Urothelium cell line (cell line): ENCODE measurements at regions not wholly inside any gene's neighbourhood (a gene's known extent, or its start where the extent isn't known, plus 50 kb on each side); places are given as distances from the start of the nearest gene placed in this dataset.
"Not testable (repeated sequence)": the region's sequence is repeated elsewhere in the genome, so short reads cannot be mapped to it uniquely, and the experiment has no call there.

Experiments used
- DNase-seq: peaks from one replicate; pipeline ENCODE4 v3.0.0; 2011; ENCODE audit warnings: low spot score, mixed read lengths
- FAIRE-seq: peaks from 2 replicates; lab custom pipeline; 2011; peaks lifted over from hg19 to GRCh38; lab: Jason Lieb, UNC

GRCh38 chr7:136138991-136139390, 161.8 kb upstream of the MTPN start:
- DNase-seq (no peak), FAIRE-seq (no peak)

GRCh38 chr7:136136906-136137454, 159.8 kb upstream of the MTPN start:
- no peak for FAIRE-seq
- DNase-seq, result no peak

- DNase-seq (peak; percentile 44), FAIRE-seq (no peak)
Measured at GRCh38 chr7:136134503-136134902, 157.3 kb upstream of the MTPN start.

GRCh38 chr7:136133551-136133950, 156.4 kb upstream of the MTPN start:
- no peak for FAIRE-seq
- DNase-seq, result peak; percentile 37

- FAIRE-seq (no peak), DNase-seq (no peak)
Measured at GRCh38 chr7:136131304-136131630, 154.1 kb upstream of the MTPN start.

GRCh38 chr7:136130511-136131303, 153.5 kb upstream of the MTPN start:
- FAIRE-seq, result no peak
- DNase-seq, result no peak

- FAIRE-seq (no peak), DNase-seq (no peak)
Measured at GRCh38 chr7:136128050-136128449, 150.9 kb upstream of the MTPN start.

- no peak for FAIRE-seq
Measured at GRCh38 chr7:136123352-136123751, 146.2 kb upstream of the MTPN start.

GRCh38 chr7:136122026-136122425, 144.9 kb upstream of the MTPN start:
- no peak for DNase-seq
- no peak for FAIRE-seq

More at GRCh38 chr7:136123352-136123751, 146.2 kb upstream of the MTPN start:
- DNase-seq, result no peak

- DNase-seq (no peak), FAIRE-seq (no peak)
Measured at GRCh38 chr7:136117539-136117938, 140.4 kb upstream of the MTPN start.

- DNase-seq, result no peak
- no peak for FAIRE-seq
Measured at GRCh38 chr7:136116186-136116585, 139.0 kb upstream of the MTPN start.

GRCh38 chr7:136114966-136115762, 138.0 kb upstream of the MTPN start:
- FAIRE-seq, result no peak
- peak; percentile 23 for DNase-seq

GRCh38 chr7:136114467-136114866, 137.3 kb upstream of the MTPN start:
- not testable (repeated sequence) for DNase-seq, FAIRE-seq

- not testable (repeated sequence) for FAIRE-seq, DNase-seq
Measured at GRCh38 chr7:136109037-136109436, 131.9 kb upstream of the MTPN start.

- DNase-seq, result no peak
- no peak for FAIRE-seq
Measured at GRCh38 chr7:136105191-136105590, 128.0 kb upstream of the MTPN start.

- DNase-seq (no peak), FAIRE-seq (no peak)
Measured at GRCh38 chr7:136104269-136104603, 127.1 kb upstream of the MTPN start.

- DNase-seq, result no peak
- no peak for FAIRE-seq
Measured at GRCh38 chr7:136103545-136104268, 126.5 kb upstream of the MTPN start.

GRCh38 chr7:136102881-136103280, 125.7 kb upstream of the MTPN start:
- DNase-seq (no peak), FAIRE-seq (no peak)

- FAIRE-seq, DNase-seq: not testable (repeated sequence)
Measured at GRCh38 chr7:136092714-136093113, 115.6 kb upstream of the MTPN start.

- DNase-seq (no peak), FAIRE-seq (no peak)
Measured at GRCh38 chr7:136087881-136088280, 110.7 kb upstream of the MTPN start.

- FAIRE-seq, result no peak
- DNase-seq, result peak; percentile 56
Measured at GRCh38 chr7:136086712-136087111, 109.6 kb upstream of the MTPN start.
